SU-DHL-6 (cell line): ENCODE measurements at regions not wholly inside any gene's neighbourhood (a gene's known extent, or its start where the extent isn't known, plus 50 kb on each side); places are given as distances from the start of the nearest gene placed in this dataset.

Source experiments
- H2AFZ ChIP-seq: fragments of 200-600 bp; sonication (generic); 2 replicates; pipeline ENCODE4 v1.6.1; 2014; ENCODE audit warnings: low read depth, mild to moderate bottlenecking, moderate library complexity, mixed read lengths, antibody characterized with exemption, low read length; ENCODE audit not compliant: severe bottlenecking
- H3F3A ChIP-seq: fragments of 200-600 bp; shearing (Covaris generic); 2 replicates; pipeline ENCODE4 v1.6.0; 2016; ENCODE audit warnings: antibody characterized with exemption, mild to moderate bottlenecking; ENCODE audit not compliant: insufficient read depth
- H3K27ac ChIP-seq: fragments of 200-600 bp; sonication (generic); 2 replicates; pipeline ENCODE4 v1.5.1; 2016; ENCODE audit warnings: low read depth, mild to moderate bottlenecking, low read length, moderate library complexity, mixed read lengths
- H3K27me3 ChIP-seq: fragments of 200-600 bp; sonication (generic), shearing (Covaris generic); 2 replicates; pipeline ENCODE4 v1.6.0; 2014; ENCODE audit warnings: mild to moderate bottlenecking, low read length
- H3K36me3 ChIP-seq: fragments of 200-600 bp; sonication (generic); 2 replicates; pipeline ENCODE4 v1.6.1; 2014; ENCODE audit warnings: mild to moderate bottlenecking, low read length, mixed read lengths
- H3K4me2 ChIP-seq: fragments of 300-600, 200-600 bp; shearing (Covaris generic), sonication (generic); 2 replicates; pipeline ENCODE4 v1.6.0; 2014; ENCODE audit warnings: low read length, low read depth, mild to moderate bottlenecking; ENCODE audit not compliant: poor library complexity, severe bottlenecking
- H3K4me3 ChIP-seq: fragments of 200-600 bp; sonication (generic); 2 replicates; pipeline ENCODE4 v1.5.1; 2014; ENCODE audit warnings: antibody characterized with exemption, low read length, mild to moderate bottlenecking, mixed read lengths; ENCODE audit not compliant: insufficient read depth, poor library complexity, severe bottlenecking
- H3K79me2 ChIP-seq: fragments of 200-600 bp; sonication (generic); 2 replicates; pipeline ENCODE4 v1.6.1; 2014; ENCODE audit warnings: mild to moderate bottlenecking, low read length, moderate library complexity; ENCODE audit not compliant: insufficient read depth
- H3K9ac ChIP-seq: fragments of 200-600 bp; sonication (generic); 2 replicates; pipeline ENCODE4 v1.7.0; 2014; ENCODE audit warnings: mild to moderate bottlenecking, low read length
- H3K9me2 ChIP-seq: fragments of 200-600 bp; sonication (generic); replicated peaks from 2 replicates; pipeline ENCODE4 v1.6.1; 2014; ENCODE audit warnings: low read length; ENCODE audit not compliant: insufficient read depth
- H3K9me3 ChIP-seq: fragments of 200-600 bp; sonication (generic); 2 replicates; pipeline ENCODE4 v1.6.1; 2014; ENCODE audit warnings: low read length, mixed read lengths; ENCODE audit not compliant: insufficient read depth
- H4K20me1 ChIP-seq: fragments of 200-600 bp; sonication (generic); 2 replicates; pipeline ENCODE4 v1.6.1; 2014; ENCODE audit warnings: low read depth, mild to moderate bottlenecking, antibody characterized with exemption, low read length, moderate library complexity, mixed read lengths
- EZH2phosphoT487 ChIP-seq: fragments of 200-600 bp; sonication (generic), shearing (Covaris generic); conservative IDR thresholded peaks from 2 replicates; pipeline ENCODE4 v1.6.1; 2018; ENCODE audit warnings: mild to moderate bottlenecking, antibody characterized with exemption, low read length, moderate library complexity, mixed read lengths
- TF ChIP-seq, protein P1 (sequence below): fragments of 200-600 bp; sonication (generic); IDR thresholded peaks from one replicate; pipeline ENCODE4 v1.5.1; 2017; ENCODE audit warnings: antibody characterized with exemption, mild to moderate bottlenecking, low read length, moderate library complexity; ENCODE audit not compliant: insufficient read depth, poor library complexity, severe bottlenecking

DNA sequence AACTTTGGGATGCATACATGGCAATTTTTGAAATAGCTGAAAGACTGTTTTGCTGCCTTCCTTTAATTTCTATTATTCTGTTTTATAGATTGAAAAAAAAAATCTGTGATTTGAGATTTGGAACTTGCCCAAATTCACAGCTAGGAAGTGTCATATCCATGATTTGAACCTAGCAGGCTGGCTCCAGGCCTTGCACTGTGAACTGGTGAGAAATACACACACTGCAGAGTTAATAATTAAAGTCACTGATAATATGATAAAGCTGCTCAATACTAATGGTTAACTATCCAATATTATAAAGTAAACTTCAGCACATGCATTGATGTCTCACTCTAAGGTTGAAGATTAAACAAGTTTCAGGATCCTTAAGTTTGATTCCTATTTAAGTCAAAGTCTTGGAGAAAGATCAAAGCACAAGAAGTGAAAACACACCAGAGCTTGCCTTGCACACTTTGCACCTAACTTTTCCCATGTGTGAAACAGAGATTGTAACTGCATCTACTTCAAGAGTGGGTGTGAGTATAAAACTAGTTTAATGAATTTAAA lies 150.6 kb upstream of the CCDC179 start:
- no peak overlapping the region for H3K4me2 ChIP-seq
- no peak overlapping the region for H3K9ac ChIP-seq
- no peaks in the 10 kb centered on the region for H3K9me3 ChIP-seq
- no peaks in the 10 kb centered on the region for H3K27me3 ChIP-seq
- no peaks in the 10 kb centered on the region for H3K79me2 ChIP-seq
- H3F3A ChIP-seq, result no peaks in the 10 kb centered on the region
- no peaks in the 10 kb centered on the region for H3K36me3 ChIP-seq
- no peak overlapping the region for H3K4me3 ChIP-seq
- no peaks in the 10 kb centered on the region for H3K9me2 ChIP-seq
- no peaks in the 10 kb centered on the region for H4K20me1 ChIP-seq
- TF ChIP-seq, protein P1, sequence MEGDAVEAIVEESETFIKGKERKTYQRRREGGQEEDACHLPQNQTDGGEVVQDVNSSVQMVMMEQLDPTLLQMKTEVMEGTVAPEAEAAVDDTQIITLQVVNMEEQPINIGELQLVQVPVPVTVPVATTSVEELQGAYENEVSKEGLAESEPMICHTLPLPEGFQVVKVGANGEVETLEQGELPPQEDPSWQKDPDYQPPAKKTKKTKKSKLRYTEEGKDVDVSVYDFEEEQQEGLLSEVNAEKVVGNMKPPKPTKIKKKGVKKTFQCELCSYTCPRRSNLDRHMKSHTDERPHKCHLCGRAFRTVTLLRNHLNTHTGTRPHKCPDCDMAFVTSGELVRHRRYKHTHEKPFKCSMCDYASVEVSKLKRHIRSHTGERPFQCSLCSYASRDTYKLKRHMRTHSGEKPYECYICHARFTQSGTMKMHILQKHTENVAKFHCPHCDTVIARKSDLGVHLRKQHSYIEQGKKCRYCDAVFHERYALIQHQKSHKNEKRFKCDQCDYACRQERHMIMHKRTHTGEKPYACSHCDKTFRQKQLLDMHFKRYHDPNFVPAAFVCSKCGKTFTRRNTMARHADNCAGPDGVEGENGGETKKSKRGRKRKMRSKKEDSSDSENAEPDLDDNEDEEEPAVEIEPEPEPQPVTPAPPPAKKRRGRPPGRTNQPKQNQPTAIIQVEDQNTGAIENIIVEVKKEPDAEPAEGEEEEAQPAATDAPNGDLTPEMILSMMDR, result no peak
- TF ChIP-seq EZH2phosphoT487, result no peak
- H2AFZ ChIP-seq, result no peak overlapping the region
- no peak overlapping the region for H3K27ac ChIP-seq

DNA sequence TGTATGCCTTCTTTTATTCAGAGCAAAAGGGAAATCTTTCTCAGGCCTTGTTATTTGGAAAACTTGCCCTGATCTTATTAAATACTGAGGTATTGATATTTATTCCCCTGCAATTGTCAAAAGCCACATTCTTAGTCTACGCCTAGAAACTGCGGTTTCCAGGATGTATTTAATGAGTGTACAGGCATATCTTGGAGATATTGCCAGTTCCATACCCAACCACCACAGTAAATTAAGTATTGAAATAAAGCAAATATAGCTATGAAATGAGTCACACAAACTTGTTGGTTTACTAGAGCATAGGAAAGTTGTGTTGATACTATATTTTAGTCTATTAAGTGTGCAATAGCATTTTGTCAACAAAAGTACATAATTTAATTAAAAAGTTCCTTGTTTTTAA lies 152.7 kb upstream of the CCDC179 start:
- Histone ChIP-seq H3K4me2 (no peak overlapping the region), H3K36me3 (no peaks in the 10 kb centered on the region), H3K9me2 (no peaks in the 10 kb centered on the region), H3K4me3 (no peak overlapping the region), H3F3A (no peaks in the 10 kb centered on the region), H2AFZ (no peak overlapping the region), H3K27me3 (no peaks in the 10 kb centered on the region), H3K27ac (no peak overlapping the region), H4K20me1 (no peaks in the 10 kb centered on the region), H3K9ac (no peak overlapping the region), H3K9me3 (no peaks in the 10 kb centered on the region), H3K79me2 (no peaks in the 10 kb centered on the region)
- TF ChIP-seq, protein P1, result no peak
- TF ChIP-seq EZH2phosphoT487, result no peak

DNA sequence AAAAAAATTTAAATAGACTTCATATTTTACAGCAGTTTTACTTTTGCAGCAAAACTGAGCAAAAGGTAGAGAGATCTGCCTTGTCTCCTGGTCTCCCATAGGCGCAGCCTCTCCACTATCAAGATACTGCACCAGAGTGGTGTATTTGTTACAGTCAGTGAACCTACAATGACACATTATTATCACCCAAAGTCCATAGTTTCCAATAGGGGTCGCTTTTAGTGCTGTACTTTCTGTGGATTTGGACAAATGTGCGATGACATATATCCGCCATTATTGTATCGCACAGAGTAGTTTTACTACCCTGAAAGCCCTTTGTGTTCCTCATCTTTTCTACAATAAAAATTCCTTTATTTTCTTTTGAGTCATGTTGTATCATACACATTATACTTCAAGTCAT lies 153.2 kb upstream of the CCDC179 start:
- no peak for TF ChIP-seq EZH2phosphoT487
- TF ChIP-seq, protein P1, result no peak
- H2AFZ ChIP-seq, result no peak overlapping the region
- H3K9me3 ChIP-seq, result no peaks in the 10 kb centered on the region
- H3F3A ChIP-seq, result no peaks in the 10 kb centered on the region
- H3K9me2 ChIP-seq, result no peaks in the 10 kb centered on the region
- H3K27ac ChIP-seq, result no peak overlapping the region
- H3K36me3 ChIP-seq, result no peaks in the 10 kb centered on the region
- H3K4me2 ChIP-seq, result no peak overlapping the region
- no peak overlapping the region for H3K4me3 ChIP-seq
- H3K79me2 ChIP-seq, result no peaks in the 10 kb centered on the region
- no peaks in the 10 kb centered on the region for H4K20me1 ChIP-seq
- H3K9ac ChIP-seq, result no peak overlapping the region
- H3K27me3 ChIP-seq, result no peaks in the 10 kb centered on the region
